K562 (cell line): ENCODE measurements at regions not wholly inside any gene's neighbourhood (a gene's known extent, or its start where the extent isn't known, plus 50 kb on each side); places are given as distances from the start of the nearest gene placed in this dataset.

ENCODE experiments used
- ATAC-seq: fragments of 200-7000 bp; cut with Tn5 transposase; 3 replicates; pipeline ENCODE4 v1.9.1; 2020; ENCODE audit warnings: moderate library complexity
- BruUV-seq: library from RNA; stranded (reverse); fragments of 400-500 nt; replicated peaks from 2 replicates; lab custom pipeline; 2021; lab: Mats Ljungman, UMichigan
- CTCF ChIA-PET: fragments of 300-600 bp; formaldehyde crosslinking; extraction: SDS; loops from one replicate; lab custom pipeline; 2021; ENCODE audit warnings: low intra/inter-chr PET ratio; lab: Yijun Ruan, JAX
- POLR2A ChIA-PET: fragments of 300-600, 350-650 bp; sonication (Branson Sonifier 250); formaldehyde crosslinking; extraction: SDS; loops from one replicate; lab custom pipeline; 2021; ENCODE audit warnings: antibody characterized with exemption, inconsistent platforms; lab: Yijun Ruan, JAX
- DNase-seq, 4 experiments: peaks; one replicate each; pipeline versions ENCODE4 v3.0.0 to v3.0.0-alpha.2; 2011 to 2018; ENCODE audit warnings: low spot score in 3 of 4, mixed read lengths in 3 of 4; ENCODE audit errors: extremely low read depth in 1 of 4
- FAIRE-seq: peaks from 2 replicates; lab custom pipeline; 2011; peaks lifted over from hg19 to GRCh38; lab: Jason Lieb, UNC
- H2AFZ ChIP-seq: 2 replicates; pipeline ENCODE4 v1.6.0; 2011; ENCODE audit warnings: low read depth, low read length, control low read depth, inconsistent platforms
- H3K27ac ChIP-seq: fragments of 200-600 bp; 3 replicates; pipeline ENCODE4 v1.8.0; 2011; ENCODE audit warnings: low read depth, mild to moderate bottlenecking, control low read depth, inconsistent platforms, low read length, moderate library complexity, mixed read lengths; ENCODE audit errors: extremely low read depth
- H3K27me3 ChIP-seq, 2 experiments: fragments of 300-600 bp in 1 of 2; 2 replicates in 1 of 2; 3 replicates in 1 of 2; pipeline versions ENCODE4 v1.6.0 to v1.8.0; 2011; ENCODE audit warnings: inconsistent platforms in 2 of 2, low read length in 2 of 2, mild to moderate bottlenecking in 1 of 2, mixed read lengths in 1 of 2, moderate library complexity in 1 of 2; ENCODE audit not compliant: control insufficient read depth in 2 of 2, insufficient read depth in 2 of 2
- H3K36me3 ChIP-seq: fragments of 300-600 bp; 3 replicates; pipeline ENCODE4 v1.8.0; 2011; ENCODE audit warnings: mild to moderate bottlenecking, low read length, inconsistent platforms; ENCODE audit not compliant: control insufficient read depth, insufficient read depth
- H3K4me1 ChIP-seq, 2 experiments: fragments of 200-600 bp in 1 of 2; replicated peaks in 1 of 2; 2 replicates in 1 of 2; 3 replicates in 1 of 2; pipeline versions ENCODE4 v1.5.1 to v1.8.0; 2011; ENCODE audit warnings: inconsistent platforms in 2 of 2, low read length in 2 of 2, mild to moderate bottlenecking in 1 of 2, mixed read lengths in 1 of 2, moderate library complexity in 1 of 2; ENCODE audit not compliant: control insufficient read depth in 2 of 2, insufficient read depth in 2 of 2
- H3K4me2 ChIP-seq: 2 replicates; pipeline ENCODE4 v1.6.1; 2011; ENCODE audit warnings: low read length, control low read depth, inconsistent platforms, mixed read lengths; ENCODE audit not compliant: insufficient read depth
- H3K4me3 ChIP-seq: fragments of 200-600 bp; sonication (generic), shearing (Covaris generic); 2 replicates; pipeline ENCODE4 v1.5.1; 2016; ENCODE audit warnings: control low read depth, inconsistent platforms
- H3K79me2 ChIP-seq: fragments of 200-600 bp; 3 replicates; pipeline ENCODE4 v1.8.0; 2011; ENCODE audit warnings: low read length, inconsistent platforms; ENCODE audit not compliant: control insufficient read depth, insufficient read depth
- H3K9ac ChIP-seq, 2 experiments: 2 replicates each; pipeline versions ENCODE4 v1.6.0 to v1.6.1; 2011; ENCODE audit warnings: low read depth in 2 of 2, low read length in 2 of 2, control low read depth in 1 of 2, inconsistent platforms in 1 of 2, mild to moderate bottlenecking in 1 of 2, mixed read lengths in 1 of 2; ENCODE audit not compliant: insufficient read depth in 1 of 2
- H3K9me1 ChIP-seq: one replicate; pipeline ENCODE4 v1.6.0; 2011; ENCODE audit warnings: inconsistent platforms, mild to moderate bottlenecking, low read length, moderate library complexity; ENCODE audit not compliant: control insufficient read depth, insufficient read depth
- H3K9me3 ChIP-seq: replicated peaks from 2 replicates; pipeline ENCODE4 v1.5.1; 2011; ENCODE audit warnings: low read depth, low read length, inconsistent platforms; ENCODE audit not compliant: control insufficient read depth, insufficient read depth
- H4K20me1 ChIP-seq: replicated peaks from 2 replicates; pipeline ENCODE4 v1.6.1; 2011; ENCODE audit warnings: low read length, inconsistent platforms, mixed read lengths; ENCODE audit not compliant: control insufficient read depth, insufficient read depth
- FOS ChIP-seq: IDR thresholded peaks from 3 replicates; pipeline ENCODE4 v1.6.1; 2011; ENCODE audit not compliant: insufficient read length; ENCODE audit errors: extremely low read depth
- MITF ChIP-seq: IDR thresholded peaks from 2 replicates; pipeline ENCODE4 v1.6.1; 2014; ENCODE audit warnings: antibody characterized with exemption
- NEUROD1 ChIP-seq: fragments of 150-350 bp; IDR thresholded peaks from 2 replicates; pipeline ENCODE4 v1.6.1; 2014; ENCODE audit warnings: borderline replicate concordance, low read length, low read depth; ENCODE audit not compliant: partially characterized antibody
- NR2F6 ChIP-seq: fragments of 450-650 bp; formaldehyde crosslinking; IDR thresholded peaks from 2 replicates; pipeline ENCODE4 v1.4.0; 2020; ENCODE audit warnings: mild to moderate bottlenecking
- ZNF174 ChIP-seq: fragments of 250-450 bp; sonication (Bioruptor Pico); IDR thresholded peaks from 2 replicates; pipeline ENCODE4 v1.4.0; 2020; ENCODE audit warnings: mild to moderate bottlenecking
- WGBS: fragments of 100-300 bp; shearing (Covaris generic); methylation state at CpG from one replicate; pipeline ENCODE4 v1.1.6; 2016; ENCODE audit warnings: low coverage, mixed read lengths; ENCODE audit not compliant: insufficient coverage; ENCODE audit errors: missing lambda C conversion rate; 5-methylcytosine and 5-hydroxymethylcytosine counted together
- in situ Hi-C: fragments of 300-500 bp; cut with MboI; formaldehyde crosslinking; loops from 4 replicates; pipeline ENCODE4 v1.15.0; 2018; ENCODE audit warnings: inconsistent platforms, mixed read lengths
- intact Hi-C: fragments of 100-400 bp; cut with micrococcal nuclease; formaldehyde crosslinking; loops from 2 replicates; pipeline ENCODE4 v1.14.2; 2022

- Histone ChIP-seq H3K36me3 (no peaks in the 10 kb centered on the region), H3K27ac (no peak overlapping the region), H3K27me3 (no peaks in the 10 kb centered on the region), H2AFZ (no peak overlapping the region), H3K9ac (no peak overlapping the region), H3K4me2 (no peak overlapping the region), H3K4me1 (no peaks in the 10 kb centered on the region), H3K4me3 (no peak overlapping the region), H3K9me1 (no peaks in the 10 kb centered on the region), H3K9me3 (no peaks in the 10 kb centered on the region), H3K79me2 (no peaks in the 10 kb centered on the region), H4K20me1 (no peaks in the 10 kb centered on the region)
- DNase-seq (no peak), ATAC-seq (no peak), FAIRE-seq (no peak)
- 0% methylated on average over 2 of the region's 2 CpGs for WGBS
- ChIA-PET POLR2A (no interaction called here), CTCF (no interaction called here)
- in situ Hi-C loops: no loop called here
- BruUV-seq: no TSS peak
- no peak for TF ChIP-seq MITF
- intact Hi-C loops: no loop called here
Measured at GRCh38 chr5:162916368-162916767, 521.0 kb upstream of the CCNG1 start.

GRCh38 chr5:162929104-162929503 lies 508.3 kb upstream of the CCNG1 start:
- H3K27me3 ChIP-seq: no peaks in the 10 kb centered on the region
- no peak for FAIRE-seq
- H3K9me3 ChIP-seq: no peaks in the 10 kb centered on the region; the same call in 1 of the 2 replicates
- H3K9me1 ChIP-seq: no peaks in the 10 kb centered on the region
- H3K9ac ChIP-seq: no peak overlapping the region
- no peak overlapping the region for H2AFZ ChIP-seq
- ATAC-seq: no peak
- in situ Hi-C loops (no loop called here), intact Hi-C loops (no loop called here)
- 6% methylated on average over 2 of the region's 2 CpGs for whole genome bisulfite sequencing
- TF ChIP-seq NR2F6: no peak
- no peak for TF ChIP-seq FOS
- no peak for TF ChIP-seq ZNF174 (CRISPR knock-in tag)
- no peak for TF ChIP-seq NEUROD1
- CTCF ChIA-PET: no interaction called here
- no peak for DNase-seq
- H4K20me1 ChIP-seq: no peaks in the 10 kb centered on the region
- no TSS peak for BruUV-seq
- H3K27ac ChIP-seq: no peak overlapping the region
- H3K36me3 ChIP-seq: no peaks in the 10 kb centered on the region
- no peaks in the 10 kb centered on the region for H3K79me2 ChIP-seq
- POLR2A ChIA-PET: no interaction called here
- no peaks in the 10 kb centered on the region for H3K4me1 ChIP-seq
- no peak overlapping the region for H3K4me3 ChIP-seq
- no peak overlapping the region for H3K4me2 ChIP-seq
